HG03342 (cell line): ENCODE measurements at regions not wholly inside any gene's neighbourhood (a gene's known extent, or its start where the extent isn't known, plus 50 kb on each side); places are given as distances from the start of the nearest gene placed in this dataset.
A peak's percentile ranks its signal among the peaks of the same experiment; 100 is the strongest.
"Not testable (repeated sequence)": the region's sequence is repeated elsewhere in the genome, so short reads cannot be mapped to it uniquely, and the experiment has no call there.

Experiments
- ATAC-seq: cut with Tn5 transposase; IDR thresholded peaks from one replicate; pipeline ENCODE4 v1.9.1; 2021; ENCODE audit warnings: mild to moderate bottlenecking, moderate library complexity; ENCODE audit not compliant: unreplicated experiment

DNA sequence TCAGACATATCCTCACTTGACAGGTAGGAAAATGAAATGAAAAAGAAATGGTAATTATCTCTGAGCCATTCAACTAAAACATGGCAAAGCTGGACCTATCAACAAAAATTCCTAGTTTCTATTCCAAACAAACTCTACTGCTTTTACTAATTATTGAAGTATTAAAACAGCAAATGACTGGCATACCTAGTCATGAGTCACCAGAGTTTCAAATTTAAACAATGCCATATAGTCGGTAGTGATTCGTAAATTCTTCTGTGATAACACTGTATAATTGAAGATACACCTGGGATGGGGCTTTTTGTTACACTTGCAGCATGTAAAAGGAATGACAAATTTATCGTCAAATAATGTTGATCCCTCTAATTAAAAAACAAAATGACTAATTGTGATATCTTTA, 153.1 kb upstream of the THUMPD2 start:
- no peak for ATAC-seq

DNA sequence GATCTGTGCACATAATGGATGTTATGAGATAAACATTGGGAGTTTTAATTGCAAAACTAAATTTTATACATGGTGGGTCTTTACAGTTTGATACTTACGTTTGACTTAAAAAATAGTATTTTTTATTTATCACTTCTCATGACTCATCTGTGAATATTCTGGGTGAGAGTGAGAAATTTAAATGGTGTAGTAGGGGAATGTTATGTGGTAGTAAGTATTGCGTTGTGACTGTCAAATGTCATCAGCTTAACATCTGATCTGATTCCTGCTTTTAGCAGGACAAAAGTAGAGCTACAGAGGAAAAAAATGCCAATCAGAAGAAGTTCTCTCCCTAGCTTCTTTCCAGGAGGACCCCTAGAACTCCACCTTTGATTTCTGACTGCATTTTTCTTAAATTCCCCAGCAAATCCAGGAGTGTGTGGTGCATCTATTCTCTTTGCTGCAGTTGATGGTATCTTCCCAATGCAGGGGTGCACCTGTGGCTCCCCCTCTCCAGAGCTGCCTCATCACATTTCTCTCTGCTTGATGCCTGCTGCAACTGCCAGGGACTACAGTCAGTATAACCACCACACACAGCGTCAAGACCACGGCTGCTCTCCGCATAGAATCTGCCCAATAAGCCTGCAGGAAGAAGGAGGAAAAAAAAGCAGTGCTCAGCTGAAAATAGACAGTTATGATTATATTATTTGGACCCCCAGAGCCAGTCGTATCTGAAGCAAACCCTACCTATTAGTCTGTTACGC, 151.3 kb upstream of the THUMPD2 start:
- ATAC-seq = no peak

DNA sequence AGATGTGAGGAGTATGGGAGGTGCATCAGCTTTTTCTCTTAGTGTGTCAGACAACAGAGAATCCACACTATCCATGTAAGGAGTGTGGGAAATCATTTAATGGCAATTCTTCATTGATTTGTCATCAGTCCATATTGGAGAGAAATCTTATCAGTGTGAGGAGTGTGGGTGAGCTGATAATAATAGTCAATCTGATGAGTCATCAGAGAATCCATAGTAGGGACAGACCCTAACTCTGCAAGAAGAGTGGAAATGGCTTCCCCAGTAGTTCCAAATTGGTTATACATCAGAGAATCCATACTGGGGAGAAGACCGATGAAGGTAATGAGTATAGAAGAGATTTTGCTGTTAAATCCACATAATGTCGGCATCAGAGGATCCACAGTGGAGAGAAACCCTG, 150.5 kb upstream of the THUMPD2 start:
- ATAC-seq = no peak

GRCh38 chr2:39925312-39925711, 146.3 kb upstream of the THUMPD2 start:
- ATAC-seq = no peak

- ATAC-seq = no peak
Measured at GRCh38 chr2:39923455-39923854, 144.4 kb upstream of the THUMPD2 start.

- ATAC-seq = no peak
Measured at GRCh38 chr2:39922679-39923405, 143.8 kb upstream of the THUMPD2 start.

GRCh38 chr2:39920307-39920801, 141.3 kb upstream of the THUMPD2 start:
- ATAC-seq = no peak

DNA sequence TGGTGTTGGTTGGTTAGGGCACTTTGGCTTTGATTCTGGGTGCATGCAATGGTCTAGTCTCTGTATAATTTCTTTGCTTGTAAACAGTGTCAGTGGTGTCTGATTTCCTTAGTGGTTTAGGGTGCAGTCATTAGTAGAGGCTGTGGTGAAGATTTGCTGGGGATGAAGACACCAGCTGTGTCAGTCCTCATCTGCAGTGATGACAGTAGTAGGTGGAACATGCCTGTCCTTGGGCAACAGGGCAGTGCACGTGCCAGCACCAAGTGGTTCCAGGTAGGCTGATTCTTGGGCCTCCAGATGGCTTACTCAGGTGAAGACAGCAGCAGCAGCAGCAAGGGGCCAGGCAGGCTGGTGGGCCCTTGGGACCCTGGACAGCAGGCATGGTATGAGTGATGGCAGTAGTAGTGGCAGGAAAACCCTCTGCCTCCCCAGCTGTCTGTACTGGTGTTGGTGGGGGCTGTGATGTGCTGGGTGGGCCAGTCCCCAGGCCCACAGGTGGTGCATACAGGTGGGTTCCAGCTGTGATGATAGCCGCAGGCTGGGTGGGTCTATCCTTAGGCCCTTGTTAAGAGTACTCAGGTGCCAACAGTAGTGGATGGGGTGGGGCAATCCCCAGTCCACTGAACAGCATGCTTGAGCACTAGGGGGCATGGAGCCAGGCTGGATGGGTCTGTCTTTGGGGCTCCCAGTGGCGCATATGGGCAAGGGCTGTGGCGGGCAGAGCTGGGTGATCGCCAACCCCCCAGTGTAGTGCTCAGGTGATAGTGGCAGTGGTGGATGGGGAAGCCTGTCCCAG, 140.7 kb upstream of the THUMPD2 start:
- no peak for ATAC-seq

- ATAC-seq = no peak
Measured at GRCh38 chr2:39918886-39919285, 139.8 kb upstream of the THUMPD2 start.

DNA sequence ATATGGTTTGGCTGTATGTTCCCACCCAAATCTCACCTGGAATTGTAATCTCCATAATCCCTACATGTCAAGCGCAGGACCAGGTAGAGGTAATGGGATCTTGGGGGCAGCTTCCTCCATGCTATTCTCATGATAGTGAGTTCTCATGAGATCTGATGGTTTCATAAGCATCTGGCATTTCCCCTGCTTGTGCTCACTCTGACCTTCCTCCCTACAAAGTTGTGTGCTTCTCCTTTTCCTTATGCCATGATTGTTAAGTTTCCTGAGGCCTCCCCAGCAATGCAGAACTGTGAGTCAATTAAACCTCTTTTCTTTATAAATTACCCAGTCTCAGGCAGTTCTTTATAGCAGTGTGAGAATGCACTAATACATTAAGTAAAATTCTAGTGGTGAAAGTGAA, 138.3 kb upstream of the THUMPD2 start:
- ATAC-seq = not testable (repeated sequence)

DNA sequence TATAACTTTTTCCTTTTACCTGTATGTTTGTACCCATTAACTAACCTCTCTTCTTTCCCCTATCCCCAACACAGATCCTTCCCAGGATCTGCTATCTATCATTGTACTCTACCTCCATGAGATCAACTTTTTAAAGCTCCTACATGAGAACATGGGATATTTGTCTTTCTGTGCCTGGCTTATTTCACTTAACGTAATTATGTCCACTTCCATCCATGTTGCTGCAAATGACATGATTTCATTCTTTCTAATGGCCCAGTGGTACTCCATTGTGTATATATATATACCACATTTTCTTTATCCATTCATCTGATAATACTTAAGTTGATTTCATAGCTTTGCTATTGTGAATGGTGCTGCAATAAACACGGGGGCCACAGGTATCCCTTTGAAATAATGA, 135.9 kb upstream of the THUMPD2 start:
- ATAC-seq = no peak

DNA sequence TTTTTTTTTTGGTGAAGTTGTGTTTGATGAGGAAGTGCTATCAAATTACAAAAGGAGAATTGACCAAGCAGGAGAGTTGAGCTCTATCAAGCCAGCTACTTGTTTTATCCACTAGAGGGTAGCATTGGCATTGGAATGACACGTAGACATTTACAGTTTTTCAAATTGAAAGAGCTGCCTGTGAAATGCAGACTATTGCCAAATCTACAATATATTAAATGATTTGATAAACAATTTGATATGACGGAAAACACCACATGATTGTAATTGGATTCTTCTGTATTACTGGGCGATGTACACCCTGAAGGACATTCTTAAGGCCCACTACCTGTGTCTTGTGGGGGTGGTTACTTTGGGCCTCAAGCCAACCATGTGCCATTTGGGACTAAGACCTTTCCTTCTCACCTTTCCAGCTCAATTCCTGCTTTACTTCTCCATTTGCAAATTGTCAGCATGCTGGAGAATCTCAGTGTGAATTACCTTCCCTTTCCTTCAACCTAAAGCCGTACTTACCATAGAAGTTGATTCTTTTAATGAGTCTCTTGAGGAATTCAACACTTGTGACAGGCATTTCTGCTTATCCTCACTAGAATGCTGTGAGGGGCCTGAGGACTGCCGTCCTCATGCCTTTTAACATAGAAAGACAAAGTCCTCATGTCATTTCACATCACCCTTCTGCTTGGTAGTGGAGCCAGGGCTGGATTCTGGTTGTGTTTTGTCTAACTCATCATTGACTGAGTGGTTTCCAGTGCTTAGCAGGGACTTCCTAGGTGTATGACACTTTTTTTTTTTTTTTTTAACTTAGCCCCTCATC, 134.8 kb upstream of the THUMPD2 start:
- ATAC-seq = peak; percentile 87

GRCh38 chr2:39902103-39902502, 123.0 kb upstream of the THUMPD2 start:
- no peak for ATAC-seq

DNA sequence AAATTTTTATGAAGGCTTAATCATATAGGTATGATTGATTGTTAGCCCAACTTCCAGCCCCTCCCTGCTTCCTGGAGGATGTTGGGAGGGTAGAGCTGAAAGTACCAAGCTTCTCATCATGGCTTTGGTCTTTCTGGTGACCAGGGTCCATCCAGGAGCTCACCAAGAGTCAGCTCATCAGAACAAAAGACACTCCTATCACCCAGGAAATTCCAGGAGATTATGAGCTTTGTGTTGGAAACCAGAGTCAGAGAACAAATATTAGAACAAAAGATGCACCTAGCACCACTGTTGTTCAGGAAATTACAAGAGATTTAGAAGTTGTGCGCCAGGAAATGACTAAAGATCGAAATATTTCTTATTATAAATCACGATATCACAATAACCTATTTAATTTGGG, 119.9 kb upstream of the THUMPD2 start:
- no peak for ATAC-seq

DNA sequence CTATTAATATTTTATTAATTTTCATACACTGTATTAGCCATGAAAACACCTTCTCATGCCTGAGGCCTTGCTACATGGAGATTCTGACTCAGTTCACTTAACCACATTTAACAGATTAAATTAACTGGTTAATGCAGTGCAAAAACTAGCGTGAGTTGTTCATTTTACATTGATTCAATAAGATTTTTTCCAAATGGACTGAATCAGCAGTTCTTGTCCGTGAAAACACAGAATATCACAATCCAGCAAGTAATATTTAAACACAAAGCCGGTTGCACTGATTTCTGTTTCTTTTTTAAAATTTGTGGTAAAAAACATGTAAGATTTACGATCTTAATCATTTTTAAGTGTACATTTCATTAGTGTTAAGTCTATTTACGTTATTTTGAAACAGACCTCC, 118.2 kb upstream of the THUMPD2 start:
- no peak for ATAC-seq

- ATAC-seq = no peak
Measured at GRCh38 chr2:39894082-39894481, 115.0 kb upstream of the THUMPD2 start.

GRCh38 chr2:39893616-39894015, 114.6 kb upstream of the THUMPD2 start:
- no peak for ATAC-seq

- no peak for ATAC-seq
Measured at GRCh38 chr2:39881948-39882347, 102.9 kb upstream of the THUMPD2 start.

GRCh38 chr2:39881494-39881893, 102.4 kb upstream of the THUMPD2 start:
- no peak for ATAC-seq

DNA sequence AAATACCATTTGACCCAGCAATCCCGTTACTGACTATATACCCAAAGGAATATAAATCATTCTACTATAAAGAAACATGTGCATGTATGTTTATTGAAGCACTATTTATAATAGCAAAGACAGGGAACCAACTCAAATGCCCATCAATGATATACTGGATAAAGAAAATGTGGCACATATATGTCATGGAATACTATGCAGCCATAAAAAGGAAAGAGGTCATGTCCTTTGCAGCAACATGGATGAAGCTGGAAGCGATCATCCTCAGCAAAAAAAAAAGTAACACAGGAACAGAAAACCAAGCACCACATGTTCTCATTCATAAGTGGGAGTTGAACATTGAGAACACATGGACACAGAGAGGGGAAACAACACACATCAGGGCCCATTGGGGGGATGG, 99.9 kb upstream of the THUMPD2 start:
- ATAC-seq = not testable (repeated sequence)

DNA sequence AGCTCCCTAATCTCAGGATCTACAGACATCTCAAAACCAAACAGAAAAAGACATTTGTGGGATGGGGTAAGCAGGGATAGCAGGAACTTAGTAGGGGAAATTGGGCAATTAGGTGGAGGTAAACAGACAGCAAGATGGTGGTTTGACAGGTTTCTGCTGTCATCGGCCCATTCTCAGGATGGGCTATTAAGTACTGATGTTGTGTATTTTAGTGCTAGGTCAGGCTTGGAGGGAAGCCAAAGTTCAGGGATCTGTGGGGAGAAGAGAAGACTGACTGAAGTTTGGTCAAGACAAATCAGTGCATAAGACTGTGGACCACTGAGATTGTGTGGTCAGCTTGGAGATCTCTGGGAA, 96.8 kb upstream of the THUMPD2 start:
- no peak for ATAC-seq
